HepG2 (cell line): ENCODE measurements at regions not wholly inside any gene's neighbourhood (a gene's known extent, or its start where the extent isn't known, plus 50 kb on each side); places are given as distances from the start of the nearest gene placed in this dataset.

Experiments
- ATAC-seq: fragments of 200-7000 bp; cut with Tn5 transposase; 3 replicates; pipeline ENCODE4 v1.9.1; 2020; ENCODE audit warnings: mild to moderate bottlenecking, moderate library complexity
- BruUV-seq: library from RNA; stranded (reverse); fragments of 400-500 nt; replicated peaks from 2 replicates; lab custom pipeline; 2021; lab: Mats Ljungman, UMichigan
- CTCF ChIA-PET: fragments of 300-600 bp; formaldehyde crosslinking; extraction: SDS; loops from one replicate; lab custom pipeline; 2021; ENCODE audit warnings: low total read pairs, inconsistent platforms, low intra/inter-chr PET ratio; lab: Yijun Ruan, JAX
- POLR2A ChIA-PET: fragments of 350-600 bp; sonication (Branson Sonifier 250); formaldehyde crosslinking; loops from one replicate; lab custom pipeline; 2020; ENCODE audit warnings: antibody characterized with exemption, inconsistent platforms; lab: Yijun Ruan, JAX
- DNase-seq: peaks from one replicate; pipeline ENCODE4 v3.0.0-alpha.2; 2015; ENCODE audit warnings: low spot score
- FAIRE-seq: peaks from 3 replicates; lab custom pipeline; 2011; peaks lifted over from hg19 to GRCh38; lab: Jason Lieb, UNC
- H2AFZ ChIP-seq: one replicate; pipeline ENCODE4 v1.6.1; 2011; ENCODE audit warnings: low read length, inconsistent platforms
- H3K27ac ChIP-seq: fragments of 300-600 bp; 3 replicates; pipeline ENCODE4 v1.8.0; 2011; ENCODE audit warnings: mixed run types, mild to moderate bottlenecking, mixed read lengths, low read length, inconsistent platforms; ENCODE audit not compliant: insufficient read depth; ENCODE audit errors: extremely low read length
- H3K27me3 ChIP-seq, 2 experiments: fragments of 200-600 bp in 1 of 2; 2 replicates in 1 of 2; 3 replicates in 1 of 2; pipeline versions ENCODE4 v1.6.0 to v1.8.0; 2011; ENCODE audit warnings: low read length in 2 of 2, mild to moderate bottlenecking in 2 of 2, moderate library complexity in 2 of 2, inconsistent platforms in 1 of 2; ENCODE audit not compliant: insufficient read depth in 2 of 2, control insufficient read depth in 1 of 2
- H3K36me3 ChIP-seq, 2 experiments: fragments of 200-600 bp in 1 of 2; replicated peaks in 1 of 2; 2 replicates in 1 of 2; 3 replicates in 1 of 2; pipeline versions ENCODE4 v1.5.1 to v1.8.0; 2011; ENCODE audit warnings: low read length in 2 of 2, inconsistent platforms in 1 of 2; ENCODE audit not compliant: insufficient read depth in 2 of 2, control insufficient read depth in 1 of 2
- H3K4me1 ChIP-seq: 2 replicates; pipeline ENCODE4 v1.5.1; 2012; ENCODE audit warnings: low read length, inconsistent platforms; ENCODE audit not compliant: insufficient read depth
- H3K4me2 ChIP-seq: 2 replicates; pipeline ENCODE4 v1.6.0; 2011; ENCODE audit warnings: low read depth, low read length, inconsistent platforms
- H3K4me3 ChIP-seq, 3 experiments: fragments of 200-600 bp in 1 of 3; sonication (generic), shearing (Covaris generic) in 1 of 3; replicated peaks in 1 of 3; 2 replicates each; pipeline ENCODE4 v1.5.1; 2011 to 2016; ENCODE audit warnings: low read length in 3 of 3, inconsistent platforms in 2 of 3, low read depth in 2 of 3, mild to moderate bottlenecking in 2 of 3, control low read depth in 1 of 3, mixed read lengths in 1 of 3; ENCODE audit not compliant: insufficient read depth in 1 of 3
- H3K79me2 ChIP-seq: one replicate; pipeline ENCODE4 v1.6.1; 2011; ENCODE audit warnings: low read length, inconsistent platforms; ENCODE audit not compliant: insufficient read depth
- H3K9ac ChIP-seq: 2 replicates; pipeline ENCODE4 v1.6.0; 2011; ENCODE audit warnings: mild to moderate bottlenecking, low read depth, low read length, inconsistent platforms; ENCODE audit not compliant: insufficient read depth
- H3K9me3 ChIP-seq: 2 replicates; pipeline ENCODE4 v1.5.1; 2012; ENCODE audit warnings: mild to moderate bottlenecking, low read length
- H4K20me1 ChIP-seq: 2 replicates; pipeline ENCODE4 v1.6.0; 2011; ENCODE audit warnings: inconsistent platforms, mild to moderate bottlenecking, low read length, moderate library complexity; ENCODE audit not compliant: insufficient read depth
- ARHGAP35 ChIP-seq: sonication (generic); formaldehyde crosslinking; IDR thresholded peaks from 2 replicates; pipeline ENCODE4 v1.9.0; 2022; ENCODE audit warnings: mild to moderate bottlenecking, inconsistent platforms, moderate library complexity, missing genetic modification reagents, borderline replicate concordance
- CBX2 ChIP-seq, 2 experiments: fragments of 200-600 bp in 1 of 2; sonication (generic); formaldehyde crosslinking in 1 of 2; IDR thresholded peaks; 2 replicates each; pipeline versions ENCODE4 v1.7.0 to v1.8.1; 2018 to 2022; ENCODE audit warnings: low read depth in 2 of 2, low read length in 1 of 2, mild to moderate bottlenecking in 1 of 2, missing genetic modification reagents in 1 of 2
- ELF3 ChIP-seq: IDR thresholded peaks from 2 replicates; pipeline ENCODE4 v1.6.1; 2016; ENCODE audit warnings: missing genetic modification reagents, missing compliant biosample characterization
- HHEX ChIP-seq: IDR thresholded peaks from 2 replicates; pipeline ENCODE4 v1.6.1; 2016; ENCODE audit warnings: control low read depth
- HNF4A ChIP-seq: sonication (generic); formaldehyde crosslinking; IDR thresholded peaks from 2 replicates; pipeline ENCODE4 v1.4.0; 2020; ENCODE audit warnings: missing genetic modification reagents
- NFYC ChIP-seq: IDR thresholded peaks from 2 replicates; pipeline ENCODE4 v1.6.1; 2016; ENCODE audit warnings: missing genetic modification reagents, missing compliant biosample characterization
- SMARCC2 ChIP-seq: fragments of 450-650 bp; IDR thresholded peaks from 2 replicates; pipeline ENCODE4 v1.6.1; 2017; ENCODE audit warnings: antibody characterized with exemption, mild to moderate bottlenecking
- ZNF558 ChIP-seq: sonication (generic); formaldehyde crosslinking; IDR thresholded peaks from 2 replicates; pipeline ENCODE4 v1.9.0; 2022; ENCODE audit warnings: mild to moderate bottlenecking, missing genetic modification reagents, borderline replicate concordance
- WGBS: methylation state at CpG from one replicate; pipeline ENCODE4 v1.1.6; 2017; ENCODE audit warnings: low lambda C conversion rate; 5-methylcytosine and 5-hydroxymethylcytosine counted together
- in situ Hi-C: cut with HindIII; loops from 2 replicates; pipeline ENCODE4 v1.10.0; 2017; ENCODE audit warnings: low pct_unique_long_range_greater_than_20kb; ENCODE audit not compliant: extremely low pct_ligation_motif_present
- intact Hi-C: fragments of 100-400 bp; cut with micrococcal nuclease; formaldehyde crosslinking; loops from one replicate; pipeline ENCODE4 v1.10.0; 2022; ENCODE audit not compliant: unreplicated experiment
- TF ChIP-seq, protein P1 (sequence below): IDR thresholded peaks from 2 replicates; pipeline ENCODE4 v1.6.1; 2016; ENCODE audit warnings: control low read depth
- TF ChIP-seq, protein P2 (sequence below): sonication (generic); formaldehyde crosslinking; conservative IDR thresholded peaks from 2 replicates; pipeline ENCODE4 v1.4.0; 2020; ENCODE audit warnings: missing genetic modification reagents
- TF ChIP-seq, protein P3 (sequence below): sonication (generic); formaldehyde crosslinking; IDR thresholded peaks from 2 replicates; pipeline ENCODE4 v1.5.0; 2020; ENCODE audit warnings: missing genetic modification reagents

DNA sequence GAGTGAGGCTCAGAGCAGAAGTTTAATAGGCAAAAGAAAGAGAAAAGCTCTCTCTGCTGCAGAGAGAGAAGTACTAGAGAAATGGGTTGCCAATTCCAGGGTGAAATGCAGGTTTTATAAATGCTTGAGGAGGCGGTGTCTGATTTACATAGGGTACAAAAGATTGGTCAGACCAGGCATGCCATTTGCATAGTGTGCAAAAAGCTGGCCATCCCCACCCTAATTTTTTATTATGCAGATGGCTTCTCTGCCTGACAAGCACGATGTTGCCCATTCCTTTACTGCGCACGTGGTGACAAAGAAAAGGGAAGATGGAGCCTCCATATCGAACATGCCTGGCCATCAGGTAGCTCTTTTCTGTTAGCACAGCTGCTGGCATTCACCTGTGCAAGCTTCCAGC is 209.3 kb upstream of the PPFIA2 start:
- POLR2A ChIA-PET, result no interaction called here
- Histone ChIP-seq H3K4me3 (no peak overlapping the region), H3K4me2 (no peak overlapping the region)
- FAIRE-seq (no peak), DNase-seq (no peak)
- BruUV-seq, result no TSS peak
- in situ Hi-C loops, result no loop called here
- CTCF ChIA-PET, result no interaction called here
- 9% methylated on average over 5 of the region's 5 CpGs for WGBS
- TF ChIP-seq HHEX (CRISPR knock-in tag), result no peak
- no peak for TF ChIP-seq NFYC (CRISPR knock-in tag)
- TF ChIP-seq, protein P1, sequence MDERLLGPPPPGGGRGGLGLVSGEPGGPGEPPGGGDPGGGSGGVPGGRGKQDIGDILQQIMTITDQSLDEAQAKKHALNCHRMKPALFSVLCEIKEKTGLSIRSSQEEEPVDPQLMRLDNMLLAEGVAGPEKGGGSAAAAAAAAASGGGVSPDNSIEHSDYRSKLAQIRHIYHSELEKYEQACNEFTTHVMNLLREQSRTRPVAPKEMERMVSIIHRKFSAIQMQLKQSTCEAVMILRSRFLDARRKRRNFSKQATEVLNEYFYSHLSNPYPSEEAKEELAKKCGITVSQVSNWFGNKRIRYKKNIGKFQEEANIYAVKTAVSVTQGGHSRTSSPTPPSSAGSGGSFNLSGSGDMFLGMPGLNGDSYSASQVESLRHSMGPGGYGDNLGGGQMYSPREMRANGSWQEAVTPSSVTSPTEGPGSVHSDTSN (CRISPR knock-in tag), result no peak
- TF ChIP-seq, protein P2, sequence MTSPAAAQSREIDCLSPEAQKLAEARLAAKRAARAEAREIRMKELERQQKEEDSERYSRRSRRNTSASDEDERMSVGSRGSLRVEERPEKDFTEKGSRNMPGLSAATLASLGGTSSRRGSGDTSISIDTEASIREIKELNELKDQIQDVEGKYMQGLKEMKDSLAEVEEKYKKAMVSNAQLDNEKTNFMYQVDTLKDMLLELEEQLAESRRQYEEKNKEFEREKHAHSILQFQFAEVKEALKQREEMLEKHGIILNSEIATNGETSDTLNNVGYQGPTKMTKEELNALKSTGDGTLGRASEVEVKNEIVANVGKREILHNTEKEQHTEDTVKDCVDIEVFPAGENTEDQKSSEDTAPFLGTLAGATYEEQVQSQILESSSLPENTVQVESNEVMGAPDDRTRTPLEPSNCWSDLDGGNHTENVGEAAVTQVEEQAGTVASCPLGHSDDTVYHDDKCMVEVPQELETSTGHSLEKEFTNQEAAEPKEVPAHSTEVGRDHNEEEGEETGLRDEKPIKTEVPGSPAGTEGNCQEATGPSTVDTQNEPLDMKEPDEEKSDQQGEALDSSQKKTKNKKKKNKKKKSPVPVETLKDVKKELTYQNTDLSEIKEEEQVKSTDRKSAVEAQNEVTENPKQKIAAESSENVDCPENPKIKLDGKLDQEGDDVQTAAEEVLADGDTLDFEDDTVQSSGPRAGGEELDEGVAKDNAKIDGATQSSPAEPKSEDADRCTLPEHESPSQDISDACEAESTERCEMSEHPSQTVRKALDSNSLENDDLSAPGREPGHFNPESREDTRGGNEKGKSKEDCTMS (CRISPR knock-in tag), result no peak
- no peak for TF ChIP-seq HNF4A (CRISPR knock-in tag)
- TF ChIP-seq SMARCC2, result no peak
- TF ChIP-seq ARHGAP35 (CRISPR knock-in tag), result no peak
- TF ChIP-seq CBX2 (IDR thresholded peaks at IDR 0.05; ENCODE audit: low read depth, low read length), result no peak
- TF ChIP-seq CBX2 (CRISPR knock-in tag; IDR thresholded peaks at IDR 0.05; ENCODE audit: low read depth), result no peak
- TF ChIP-seq ELF3 (CRISPR knock-in tag), result no peak
- no peak for TF ChIP-seq ZNF558 (CRISPR knock-in tag)
- TF ChIP-seq, protein P3, sequence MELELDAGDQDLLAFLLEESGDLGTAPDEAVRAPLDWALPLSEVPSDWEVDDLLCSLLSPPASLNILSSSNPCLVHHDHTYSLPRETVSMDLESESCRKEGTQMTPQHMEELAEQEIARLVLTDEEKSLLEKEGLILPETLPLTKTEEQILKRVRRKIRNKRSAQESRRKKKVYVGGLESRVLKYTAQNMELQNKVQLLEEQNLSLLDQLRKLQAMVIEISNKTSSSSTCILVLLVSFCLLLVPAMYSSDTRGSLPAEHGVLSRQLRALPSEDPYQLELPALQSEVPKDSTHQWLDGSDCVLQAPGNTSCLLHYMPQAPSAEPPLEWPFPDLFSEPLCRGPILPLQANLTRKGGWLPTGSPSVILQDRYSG (CRISPR knock-in tag), result no peak
- TF ChIP-seq, all 625 proteins: peak for 0
- Histone ChIP-seq H3K36me3 (no peaks in the 10 kb centered on the region), H3K9ac (no peak overlapping the region), H4K20me1 (no peaks in the 10 kb centered on the region), H3K4me1 (no peaks in the 10 kb centered on the region), H3K9me3 (peaks cover 17% of the 10 kb centered on the region), H3K27me3 (no peaks in the 10 kb centered on the region), H3K27ac (no peak overlapping the region), H3K79me2 (no peaks in the 10 kb centered on the region), H2AFZ (no peak overlapping the region)
- intact Hi-C loops, result no loop called here
- no peak for ATAC-seq
